Neural progenitor cell (in vitro differentiated cells): ENCODE measurements at regions not wholly inside any gene's neighbourhood (a gene's known extent, or its start where the extent isn't known, plus 50 kb on each side); places are given as distances from the start of the nearest gene placed in this dataset.
"Not testable (repeated sequence)": the region's sequence is repeated elsewhere in the genome, so short reads cannot be mapped to it uniquely, and the experiment has no call there.

Source experiments
- DNase-seq: peaks from one replicate; pipeline ENCODE4 v3.0.0-alpha.2; 2016; ENCODE audit warnings: low spot score
- H2AFZ ChIP-seq: fragments of 200-600 bp; sonication (generic); replicated peaks from 2 replicates; pipeline ENCODE4 v1.6.1; 2016; ENCODE audit warnings: antibody characterized with exemption
- H3F3A ChIP-seq: fragments of 200-600 bp; sonication (generic); 2 replicates; pipeline ENCODE4 v1.6.1; 2016; ENCODE audit warnings: antibody characterized with exemption, low read depth
- H3K27ac ChIP-seq: fragments of 200-600 bp; sonication (generic); 2 replicates; pipeline ENCODE4 v1.5.1; 2016; ENCODE audit warnings: mild to moderate bottlenecking
- H3K27me3 ChIP-seq: fragments of 200-600 bp; sonication (generic); 2 replicates; pipeline ENCODE4 v1.6.1; 2016; ENCODE audit warnings: mild to moderate bottlenecking, moderate library complexity
- H3K36me3 ChIP-seq: fragments of 200-600 bp; sonication (generic); 2 replicates; pipeline ENCODE4 v1.5.1; 2016
- H3K4me1 ChIP-seq: fragments of 200-600 bp; sonication (generic); 2 replicates; pipeline ENCODE4 v1.6.1; 2016; ENCODE audit warnings: mixed run types
- H3K4me2 ChIP-seq: fragments of 200-600 bp; sonication (generic); 2 replicates; pipeline ENCODE4 v1.6.1; 2016
- H3K4me3 ChIP-seq: fragments of 200-600 bp; sonication (generic); 2 replicates; pipeline ENCODE4 v1.5.1; 2016
- H3K79me2 ChIP-seq: fragments of 200-600 bp; sonication (generic); 2 replicates; pipeline ENCODE4 v1.6.1; 2016; ENCODE audit warnings: low read depth
- H3K9ac ChIP-seq: fragments of 200-600 bp; sonication (generic); 2 replicates; pipeline ENCODE4 v1.6.1; 2016
- H3K9me3 ChIP-seq: fragments of 200-600 bp; sonication (generic); 2 replicates; pipeline ENCODE4 v1.5.1; 2016; ENCODE audit warnings: low read depth
- H4K20me1 ChIP-seq: fragments of 200-600 bp; sonication (generic); 2 replicates; pipeline ENCODE4 v1.6.1; 2016; ENCODE audit warnings: low read depth
- H3K27ac Mint-ChIP-seq: 3 replicates; pipeline ENCODE4 v1.8.0; 2021; ENCODE audit warnings: mixed read lengths
- H3K27me3 Mint-ChIP-seq: 2 replicates; pipeline ENCODE4 v1.8.0; 2022; ENCODE audit warnings: low read depth, mild to moderate bottlenecking, inconsistent platforms, moderate library complexity, mixed read lengths; ENCODE audit not compliant: insufficient read depth
- H3K36me3 Mint-ChIP-seq: 3 replicates; pipeline ENCODE4 v1.8.0; 2021; ENCODE audit warnings: mixed read lengths
- H3K4me1 Mint-ChIP-seq: 3 replicates; pipeline ENCODE4 v1.8.0; 2021; ENCODE audit warnings: mixed read lengths
- H3K4me3 Mint-ChIP-seq: 3 replicates; pipeline ENCODE4 v1.8.0; 2021; ENCODE audit warnings: mild to moderate bottlenecking, moderate library complexity, mixed read lengths
- H3K9me3 Mint-ChIP-seq: 3 replicates; pipeline ENCODE4 v1.8.0; 2020; ENCODE audit warnings: mixed read lengths
- EZH2 ChIP-seq: fragments of 200-600 bp; sonication (generic); IDR thresholded peaks from 2 replicates; pipeline ENCODE4 v1.6.1; 2017; ENCODE audit warnings: antibody characterized with exemption, mild to moderate bottlenecking, moderate library complexity
- EZH2phosphoT487 ChIP-seq: fragments of 200-600 bp; sonication (generic); IDR thresholded peaks from 2 replicates; pipeline ENCODE4 v1.6.1; 2017; ENCODE audit warnings: antibody characterized with exemption
- TF ChIP-seq, protein P1 (sequence below): fragments of 200-600 bp; sonication (generic); IDR thresholded peaks from 2 replicates; pipeline ENCODE4 v1.5.1; 2017; ENCODE audit warnings: antibody characterized with exemption, mild to moderate bottlenecking

DNA sequence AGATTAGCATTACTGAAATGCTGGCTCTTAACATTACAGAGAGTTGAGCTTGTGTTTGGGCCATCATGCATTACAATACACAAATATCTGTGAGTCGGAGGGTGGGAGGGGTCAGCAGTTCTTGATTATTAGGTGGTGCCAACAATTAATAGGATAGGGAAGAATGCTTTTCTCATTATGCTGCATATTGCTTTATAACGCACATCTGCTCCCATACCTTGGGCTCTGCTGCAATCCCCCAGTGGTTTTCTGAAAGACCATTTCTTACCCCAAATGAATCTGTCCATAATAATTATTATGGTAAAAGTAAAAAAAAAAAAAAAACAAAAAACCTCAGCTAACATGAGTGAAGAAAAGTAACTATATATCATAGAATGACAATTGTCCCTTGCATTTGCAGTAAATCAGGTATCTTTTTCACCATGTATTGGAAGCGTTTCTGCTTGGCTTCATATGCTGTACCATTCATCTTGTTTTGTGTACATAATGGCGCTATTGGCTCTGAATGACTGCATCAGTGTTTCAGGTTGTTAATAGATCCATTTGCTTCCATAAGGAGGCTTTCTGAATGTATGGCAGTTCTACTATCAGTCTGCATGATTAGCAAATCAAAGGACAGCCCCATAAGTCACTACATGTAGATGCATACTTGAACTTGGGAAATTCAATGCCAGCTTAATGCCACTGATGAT, 75.9 kb downstream of the CAVIN4 start:
- peaks cover 24% of the 10 kb centered on the region for H3K9me3 Mint-ChIP-seq
- H3K27ac ChIP-seq, result no peak overlapping the region

DNA sequence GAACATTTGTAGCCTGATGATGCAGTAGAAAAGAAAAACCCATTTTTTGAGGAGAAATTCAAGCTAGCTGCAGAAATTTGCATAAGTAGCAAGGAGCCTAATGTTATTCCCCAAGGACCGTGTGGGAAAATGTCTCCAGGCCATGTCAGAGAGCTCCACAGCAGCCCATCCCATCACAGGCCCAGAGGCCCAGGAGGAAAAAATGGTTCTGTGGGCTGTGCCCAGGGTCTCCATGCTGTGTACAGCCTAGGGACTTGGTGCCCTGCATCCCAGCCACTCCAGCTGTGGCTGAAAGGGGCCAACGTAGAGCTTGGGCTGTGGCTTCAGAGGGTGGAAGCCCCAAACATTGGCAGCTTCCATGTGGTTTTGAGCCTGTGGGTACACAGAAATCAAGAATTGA, 79.0 kb downstream of the CAVIN4 start:
- not testable (repeated sequence) for H3K9me3 ChIP-seq, H3K9ac ChIP-seq, H3K4me1 Mint-ChIP-seq, H3K4me3 Mint-ChIP-seq, H3K79me2 ChIP-seq, DNase-seq, H3K4me3 ChIP-seq, H3K36me3 ChIP-seq, H4K20me1 ChIP-seq, H3K27me3 ChIP-seq, H3F3A ChIP-seq, H3K4me1 ChIP-seq, H3K27ac ChIP-seq, H3K36me3 Mint-ChIP-seq, H3K4me2 ChIP-seq, H3K27ac Mint-ChIP-seq, H2AFZ ChIP-seq, H3K27me3 Mint-ChIP-seq
- H3K9me3 Mint-ChIP-seq, result peaks cover 24% of the 10 kb centered on the region

More for the DNA sequence above, 75.9 kb downstream of the CAVIN4 start:
- Mint-ChIP-seq H3K36me3 (no peaks in the 10 kb centered on the region), H3K4me1 (peaks cover 2% of the 10 kb centered on the region), H3K4me3 (no peak overlapping the region), H3K27me3 (no peaks in the 10 kb centered on the region), H3K27ac (no peak overlapping the region)
- H3K4me2 ChIP-seq, result no peak overlapping the region
- H3F3A ChIP-seq, result no peaks in the 10 kb centered on the region
- no peaks in the 10 kb centered on the region for H3K4me1 ChIP-seq
- no peaks in the 10 kb centered on the region for H3K27me3 ChIP-seq
- H4K20me1 ChIP-seq, result no peaks in the 10 kb centered on the region
- H3K79me2 ChIP-seq, result no peaks in the 10 kb centered on the region
- TF ChIP-seq EZH2 (no peak), EZH2phosphoT487 (no peak)
- TF ChIP-seq, protein P1, sequence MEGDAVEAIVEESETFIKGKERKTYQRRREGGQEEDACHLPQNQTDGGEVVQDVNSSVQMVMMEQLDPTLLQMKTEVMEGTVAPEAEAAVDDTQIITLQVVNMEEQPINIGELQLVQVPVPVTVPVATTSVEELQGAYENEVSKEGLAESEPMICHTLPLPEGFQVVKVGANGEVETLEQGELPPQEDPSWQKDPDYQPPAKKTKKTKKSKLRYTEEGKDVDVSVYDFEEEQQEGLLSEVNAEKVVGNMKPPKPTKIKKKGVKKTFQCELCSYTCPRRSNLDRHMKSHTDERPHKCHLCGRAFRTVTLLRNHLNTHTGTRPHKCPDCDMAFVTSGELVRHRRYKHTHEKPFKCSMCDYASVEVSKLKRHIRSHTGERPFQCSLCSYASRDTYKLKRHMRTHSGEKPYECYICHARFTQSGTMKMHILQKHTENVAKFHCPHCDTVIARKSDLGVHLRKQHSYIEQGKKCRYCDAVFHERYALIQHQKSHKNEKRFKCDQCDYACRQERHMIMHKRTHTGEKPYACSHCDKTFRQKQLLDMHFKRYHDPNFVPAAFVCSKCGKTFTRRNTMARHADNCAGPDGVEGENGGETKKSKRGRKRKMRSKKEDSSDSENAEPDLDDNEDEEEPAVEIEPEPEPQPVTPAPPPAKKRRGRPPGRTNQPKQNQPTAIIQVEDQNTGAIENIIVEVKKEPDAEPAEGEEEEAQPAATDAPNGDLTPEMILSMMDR, result no peak
- no peak overlapping the region for H2AFZ ChIP-seq
- H3K9ac ChIP-seq, result no peak overlapping the region
- no peak for DNase-seq
- no peak overlapping the region for H3K4me3 ChIP-seq
- no peaks in the 10 kb centered on the region for H3K36me3 ChIP-seq
- no peaks in the 10 kb centered on the region for H3K9me3 ChIP-seq

DNA sequence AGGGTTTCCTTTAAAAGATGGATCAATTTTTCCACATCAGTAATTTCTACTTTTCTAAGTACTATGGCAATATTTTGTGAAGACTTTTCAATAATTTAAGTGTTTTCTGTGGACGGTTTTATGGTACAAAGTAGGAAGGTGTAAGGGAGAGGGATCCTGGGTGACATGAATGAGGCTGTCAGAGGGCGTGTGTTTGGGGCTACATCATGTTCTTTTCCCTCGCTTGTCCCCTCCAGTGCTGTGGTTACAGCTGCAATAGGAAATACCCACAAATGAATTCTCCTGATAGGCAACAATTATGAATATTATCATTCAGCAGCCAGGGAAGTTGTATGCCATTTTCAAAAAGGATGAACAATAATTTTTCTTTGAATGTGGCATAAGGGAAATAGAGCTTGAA, 83.8 kb downstream of the CAVIN4 start:
- Histone ChIP-seq H3K27me3 (no peaks in the 10 kb centered on the region), H2AFZ (no peak overlapping the region), H3K4me2 (no peak overlapping the region), H3K79me2 (no peaks in the 10 kb centered on the region), H4K20me1 (no peaks in the 10 kb centered on the region), H3K36me3 (no peaks in the 10 kb centered on the region), H3F3A (no peaks in the 10 kb centered on the region), H3K4me1 (no peaks in the 10 kb centered on the region), H3K9me3 (no peaks in the 10 kb centered on the region), H3K27ac (no peak overlapping the region), H3K4me3 (no peak overlapping the region), H3K9ac (no peak overlapping the region)
- TF ChIP-seq, protein P1, result no peak
- TF ChIP-seq EZH2phosphoT487, result no peak
- no peak for TF ChIP-seq EZH2
- no peak for DNase-seq
- H3K36me3 Mint-ChIP-seq, result no peaks in the 10 kb centered on the region
- H3K4me1 Mint-ChIP-seq, result no peaks in the 10 kb centered on the region
- H3K9me3 Mint-ChIP-seq, result peaks cover 20% of the 10 kb centered on the region
- no peaks in the 10 kb centered on the region for H3K27me3 Mint-ChIP-seq
- H3K27ac Mint-ChIP-seq, result no peak overlapping the region
- no peak overlapping the region for H3K4me3 Mint-ChIP-seq

DNA sequence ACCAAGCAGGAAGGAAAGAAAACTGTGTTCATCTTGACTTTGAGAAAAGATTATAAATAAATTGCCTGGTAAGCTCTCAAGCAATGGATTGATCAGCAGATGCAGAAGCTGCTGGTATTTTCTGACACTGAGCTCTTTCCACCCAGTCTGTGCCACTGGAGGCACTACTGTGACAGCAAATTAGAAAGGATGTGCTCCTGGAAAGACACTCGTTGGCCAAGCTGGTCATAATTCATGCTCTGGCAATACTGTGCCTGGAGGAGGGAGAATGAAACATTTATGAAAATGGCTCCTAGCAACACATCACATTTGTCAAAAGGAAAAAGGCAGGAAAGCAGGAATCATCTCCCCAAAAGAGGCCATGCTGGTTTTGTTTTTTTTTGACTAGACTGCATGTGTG, 84.2 kb downstream of the CAVIN4 start:
- Histone ChIP-seq H3K27me3 (no peaks in the 10 kb centered on the region), H3K4me3 (no peak overlapping the region), H3K9me3 (no peaks in the 10 kb centered on the region), H3F3A (no peaks in the 10 kb centered on the region), H2AFZ (no peak overlapping the region), H3K9ac (no peak overlapping the region), H3K79me2 (no peaks in the 10 kb centered on the region), H3K36me3 (no peaks in the 10 kb centered on the region), H3K4me2 (no peak overlapping the region), H3K4me1 (no peaks in the 10 kb centered on the region), H4K20me1 (no peaks in the 10 kb centered on the region), H3K27ac (no peak overlapping the region)
- Mint-ChIP-seq H3K27me3 (no peaks in the 10 kb centered on the region), H3K4me1 (no peaks in the 10 kb centered on the region), H3K9me3 (peaks cover 19% of the 10 kb centered on the region), H3K4me3 (no peak overlapping the region), H3K27ac (no peak overlapping the region), H3K36me3 (no peaks in the 10 kb centered on the region)
- DNase-seq, result no peak
- no peak for TF ChIP-seq EZH2
- no peak for TF ChIP-seq EZH2phosphoT487
- TF ChIP-seq, protein P1, result no peak
